Common myeloid progenitor, CD34-positive (primary cell): ENCODE measurements at regions not wholly inside any gene's neighbourhood (a gene's known extent, or its start where the extent isn't known, plus 50 kb on each side); places are given as distances from the start of the nearest gene placed in this dataset.

ENCODE experiments used
- CTCF ChIA-PET: fragments of 350-600 bp; sonication (Branson Sonifier 250); formaldehyde crosslinking; loops from one replicate; lab custom pipeline; 2021; ENCODE audit warnings: antibody characterized with exemption; lab: Charles Lee
- POLR2A ChIA-PET: fragments of 350-600 bp; sonication (Branson Sonifier 250); formaldehyde crosslinking; loops from one replicate; lab custom pipeline; 2021; ENCODE audit warnings: antibody characterized with exemption; lab: Charles Lee
- DNase-seq, 3 donors: peaks; one replicate each; pipeline versions ENCODE4 v3.0.0 to v3.0.0-alpha.2; 2013
- H3K27ac ChIP-seq, 2 experiments: 1 replicate in 1 of 2; 2 replicates in 1 of 2; pipeline ENCODE4 v1.7.0; 2013; ENCODE audit warnings: inconsistent platforms in 2 of 2, low read length in 2 of 2, mild to moderate bottlenecking in 2 of 2, low read depth in 1 of 2, moderate library complexity in 1 of 2; ENCODE audit not compliant: severe bottlenecking in 2 of 2, insufficient read depth in 1 of 2, poor library complexity in 1 of 2
- H3K27me3 ChIP-seq, 5 experiments: replicated peaks in 2 of 5; 1 replicate in 3 of 5; 2 replicates in 2 of 5; pipeline versions ENCODE4 v1.6.1 to v1.7.0; 2013; ENCODE audit warnings: low read length in 4 of 5, mild to moderate bottlenecking in 2 of 5, moderate library complexity in 2 of 5, inconsistent platforms in 1 of 5; ENCODE audit not compliant: insufficient read depth in 5 of 5, control insufficient read depth in 4 of 5
- H3K36me3 ChIP-seq, 4 experiments: 1 replicate in 2 of 4; 2 replicates in 2 of 4; pipeline versions ENCODE4 v1.6.1 to v1.7.0; 2013; ENCODE audit warnings: low read length in 3 of 4, control low read depth in 1 of 4, mild to moderate bottlenecking in 1 of 4; ENCODE audit not compliant: control insufficient read depth in 4 of 4, insufficient read depth in 4 of 4
- H3K4me1 ChIP-seq, 4 experiments: 1 replicate in 3 of 4; 2 replicates in 1 of 4; pipeline versions ENCODE4 v1.6.1 to v1.7.1; 2013; ENCODE audit warnings: low read length in 3 of 4, mild to moderate bottlenecking in 3 of 4, control low read depth in 1 of 4, inconsistent platforms in 1 of 4, moderate library complexity in 1 of 4; ENCODE audit not compliant: control insufficient read depth in 4 of 4, insufficient read depth in 4 of 4; ENCODE audit errors: control extremely low read depth in 1 of 4
- H3K4me3 ChIP-seq, 7 experiments: 1 replicate in 4 of 7; 2 replicates in 3 of 7; pipeline versions ENCODE4 v1.5.1 to v1.7.0; 2013; ENCODE audit warnings: mild to moderate bottlenecking in 7 of 7, low read length in 6 of 7, moderate library complexity in 6 of 7, inconsistent platforms in 2 of 7, low read depth in 2 of 7, control low read depth in 1 of 7; ENCODE audit not compliant: insufficient read depth in 4 of 7, control insufficient read depth in 1 of 7; ENCODE audit errors: extremely low read depth in 1 of 7
- H3K9me3 ChIP-seq, 5 experiments: 1 replicate in 4 of 5; 2 replicates in 1 of 5; pipeline versions ENCODE4 v1.6.1 to v1.7.1; 2013; ENCODE audit warnings: low read length in 4 of 5, mild to moderate bottlenecking in 2 of 5, inconsistent platforms in 1 of 5, low read depth in 1 of 5, moderate library complexity in 1 of 5; ENCODE audit not compliant: control insufficient read depth in 4 of 5, insufficient read depth in 2 of 5; ENCODE audit errors: control extremely low read depth in 1 of 5
- WGBS: methylation state at CpG from one replicate; pipeline ENCODE4 v1.1.5; 2013; ENCODE audit not compliant: insufficient coverage; 5-methylcytosine and 5-hydroxymethylcytosine counted together

- Histone ChIP-seq H3K36me3 (no peaks in the 10 kb centered on the region), H3K4me1 (no peaks in the 10 kb centered on the region), H3K27me3 (no peaks in the 10 kb centered on the region), H3K27ac (no peak overlapping the region), H3K4me3 (no peak overlapping the region), H3K9me3 (no peaks in the 10 kb centered on the region)
- no peak for DNase-seq
- ChIA-PET CTCF (no interaction called here), POLR2A (no interaction called here)
Observed at GRCh38 chr13:37401721-37402120, 196.8 kb downstream of the POSTN start.

- DNase-seq = no peak
- H3K27ac ChIP-seq = no peak overlapping the region
- no peaks in the 10 kb centered on the region for H3K36me3 ChIP-seq
- H3K4me3 ChIP-seq = no peak overlapping the region
- no peaks in the 10 kb centered on the region for H3K27me3 ChIP-seq
- no peaks in the 10 kb centered on the region for H3K9me3 ChIP-seq
- CTCF ChIA-PET = no interaction called here
- WGBS = 100% methylated on average over 2 of the region's 3 CpGs
- no peaks in the 10 kb centered on the region for H3K4me1 ChIP-seq
- POLR2A ChIA-PET = no interaction called here
Observed at GRCh38 chr13:37397535-37397934, 201.0 kb downstream of the POSTN start.

GRCh38 chr13:37395544-37395943, 203.0 kb downstream of the POSTN start:
- Histone ChIP-seq H3K36me3 (no peaks in the 10 kb centered on the region), H3K4me1 (no peaks in the 10 kb centered on the region), H3K9me3 (no peaks in the 10 kb centered on the region), H3K27ac (no peak overlapping the region), H3K4me3 (no peak overlapping the region), H3K27me3 (no peaks in the 10 kb centered on the region)
- CTCF ChIA-PET = interaction anchor here (0.7 kb wide), 1 partner anchor 10 kb away, joined by 3 read pairs; no protein-coding TSS in a partner anchor
- POLR2A ChIA-PET = no interaction called here
- no peak for DNase-seq
- 92% methylated on average over 3 of the region's 3 CpGs for WGBS

GRCh38 chr13:37392389-37392788, 206.2 kb downstream of the POSTN start:
- POLR2A ChIA-PET = no interaction called here
- Histone ChIP-seq H3K27me3 (no peaks in the 10 kb centered on the region), H3K4me1 (no peaks in the 10 kb centered on the region), H3K27ac (no peak overlapping the region), H3K4me3 (no peak overlapping the region), H3K36me3 (no peaks in the 10 kb centered on the region), H3K9me3 (no peaks in the 10 kb centered on the region)
- WGBS = 93% methylated on average over 3 of the region's 3 CpGs
- no peak for DNase-seq
- CTCF ChIA-PET = no interaction called here

- ChIA-PET POLR2A (no interaction called here), CTCF (interaction anchor here (0.7 kb wide), 1 partner anchor 1184 kb away, joined by 3 read pairs; no protein-coding TSS in a partner anchor)
- no peak for DNase-seq
Observed at GRCh38 chr13:37390735-37391134, 207.8 kb downstream of the POSTN start.

GRCh38 chr13:37385956-37386670, 212.5 kb downstream of the POSTN start:
- Histone ChIP-seq H3K36me3 (no peaks in the 10 kb centered on the region), H3K27me3 (no peaks in the 10 kb centered on the region), H3K9me3 (no peaks in the 10 kb centered on the region), H3K4me1 (no peaks in the 10 kb centered on the region), H3K4me3 (no peak overlapping the region), H3K27ac (no peak overlapping the region)
- DNase-seq = no peak
- ChIA-PET POLR2A (no interaction called here), CTCF (no interaction called here)
- WGBS = 50% methylated on average over 2 of the region's 2 CpGs

More at GRCh38 chr13:37390735-37391134, 207.8 kb downstream of the POSTN start:
- Histone ChIP-seq H3K9me3 (no peaks in the 10 kb centered on the region), H3K27me3 (no peaks in the 10 kb centered on the region), H3K27ac (no peak overlapping the region), H3K4me3 (no peak overlapping the region), H3K4me1 (no peaks in the 10 kb centered on the region), H3K36me3 (no peaks in the 10 kb centered on the region)
- WGBS = 90% methylated on average over 3 of the region's 4 CpGs

- Histone ChIP-seq H3K4me1 (no peaks in the 10 kb centered on the region), H3K27ac (no peak overlapping the region), H3K4me3 (no peak overlapping the region), H3K36me3 (no peaks in the 10 kb centered on the region), H3K27me3 (no peaks in the 10 kb centered on the region), H3K9me3 (no peaks in the 10 kb centered on the region)
- 92% methylated on average over 4 of the region's 4 CpGs for WGBS
- no peak for DNase-seq
- CTCF ChIA-PET = interaction anchor here (1.0 kb wide), 1 partner anchor 10 kb away, joined by 3 read pairs; no protein-coding TSS in a partner anchor
- POLR2A ChIA-PET = no interaction called here
Observed at GRCh38 chr13:37385248-37385647, 213.3 kb downstream of the POSTN start.
